Small intestine (tissue), 7 donors: ENCODE measurements at regions not wholly inside any gene's neighbourhood (a gene's known extent, or its start where the extent isn't known, plus 50 kb on each side); places are given as distances from the start of the nearest gene placed in this dataset.
A peak's percentile ranks its signal among the peaks of the same experiment; 100 is the strongest.
"Not testable (repeated sequence)": the region's sequence is repeated elsewhere in the genome, so short reads cannot be mapped to it uniquely, and the experiment has no call there.

ENCODE experiments used
- DNase-seq, 2 donors: peaks; one replicate each; pipeline versions ENCODE4 v3.0.0 to v3.0.0-alpha.2; 2013
- FAIRE-seq: peaks from 2 replicates; lab custom pipeline; 2012; peaks lifted over from hg19 to GRCh38; lab: Jason Lieb, UNC
- H3K27ac ChIP-seq, 3 donors: one replicate each; pipeline ENCODE4 v1.5.1; 2013; ENCODE audit warnings: low read length in 2 of 3, mild to moderate bottlenecking in 2 of 3, control low read depth in 1 of 3, inconsistent platforms in 1 of 3, low read depth in 1 of 3, moderate library complexity in 1 of 3
- H3K27me3 ChIP-seq, 3 donors: one replicate each; pipeline ENCODE4 v1.6.1; 2013; ENCODE audit warnings: low read length in 3 of 3, inconsistent platforms in 1 of 3; ENCODE audit not compliant: control insufficient read depth in 3 of 3, insufficient read depth in 3 of 3
- H3K36me3 ChIP-seq, 3 donors: one replicate each; pipeline ENCODE4 v1.6.1; 2013; ENCODE audit warnings: low read length in 3 of 3, inconsistent platforms in 1 of 3, low read depth in 1 of 3, mild to moderate bottlenecking in 1 of 3, moderate library complexity in 1 of 3; ENCODE audit not compliant: control insufficient read depth in 3 of 3, insufficient read depth in 2 of 3
- H3K4me1 ChIP-seq, 3 donors: one replicate each; pipeline ENCODE4 v1.6.1; 2013; ENCODE audit warnings: low read length in 2 of 3, inconsistent platforms in 1 of 3, low read depth in 1 of 3, mild to moderate bottlenecking in 1 of 3, moderate library complexity in 1 of 3; ENCODE audit not compliant: control insufficient read depth in 3 of 3, insufficient read depth in 2 of 3
- H3K4me3 ChIP-seq, 3 donors: one replicate each; pipeline ENCODE4 v1.5.1; 2013; ENCODE audit warnings: low read length in 3 of 3, control low read depth in 1 of 3, inconsistent platforms in 1 of 3, low read depth in 1 of 3, mild to moderate bottlenecking in 1 of 3, moderate library complexity in 1 of 3
- H3K9me3 ChIP-seq, 2 donors: one replicate each; pipeline ENCODE4 v1.6.1; 2013; ENCODE audit warnings: low read depth in 1 of 2, low read length in 1 of 2; ENCODE audit not compliant: control insufficient read depth in 2 of 2, insufficient read depth in 1 of 2
- WGBS, 3 donors: extraction: QIAGEN DNeasy Blood & Tissue Kit; methylation state at CpG; one replicate each; pipeline ENCODE4 v1.1.7; 2013; 5-methylcytosine and 5-hydroxymethylcytosine counted together
- donor health status: healthy with polysubstance abuse.
- donor health status: control.
- donor health status: control.
- donor health status: Bipolar disorder and iron deficiency.
- donor health status: healthy.

GRCh38 chrX:35374116-35374515 lies 424.0 kb upstream of the MAGEB16 start:
- Histone ChIP-seq H3K9me3 (no peaks in the 10 kb centered on the region), H3K27ac (no peak overlapping the region), H3K36me3 (no peaks in the 10 kb centered on the region), H3K27me3 (no peaks in the 10 kb centered on the region), H3K4me3 (no peak overlapping the region), H3K4me1 (no peaks in the 10 kb centered on the region)
- WGBS, 3 donors: 23 to 69% (median 55%) methylated on average over 1 of the region's 1 CpG
- DNase-seq (no peak), FAIRE-seq (no peak)

GRCh38 chrX:35380808-35381700 lies 417.1 kb upstream of the MAGEB16 start:
- H3K4me1 ChIP-seq: no peaks in the 10 kb centered on the region
- H3K27me3 ChIP-seq: no peaks in the 10 kb centered on the region
- DNase-seq (peak; percentile 11 to 14), FAIRE-seq (no peak)
- no peak overlapping the region for H3K27ac ChIP-seq
- no peaks in the 10 kb centered on the region for H3K36me3 ChIP-seq
- H3K9me3 ChIP-seq: no peaks in the 10 kb centered on the region
- 68 to 84% (median 79%) methylated on average over 6 of the region's 6 CpGs for WGBS, 3 donors
- H3K4me3 ChIP-seq: no peak overlapping the region

DNA sequence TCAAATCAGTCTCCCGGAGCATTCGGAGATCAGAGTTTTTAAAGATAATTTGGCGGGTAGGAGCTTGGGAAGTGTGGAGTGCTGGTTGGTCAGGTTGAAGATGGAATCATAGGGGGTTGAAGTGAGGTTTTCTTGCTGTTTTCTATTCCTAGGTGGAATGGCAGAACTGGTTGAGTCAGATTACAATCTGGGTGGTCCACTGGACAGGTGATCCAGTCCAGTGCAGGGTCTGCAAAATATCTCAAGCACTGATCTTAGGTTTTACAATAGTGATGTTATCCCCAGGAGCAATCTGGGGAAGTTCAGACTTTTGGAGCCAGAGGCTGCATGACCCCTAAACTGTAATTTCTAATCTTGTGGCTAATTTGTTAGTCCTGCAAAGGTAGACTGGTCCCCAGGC lies 416.4 kb upstream of the MAGEB16 start:
- not testable (repeated sequence) for FAIRE-seq, H3K4me1 ChIP-seq
- 85 to 96% (median 88%) methylated on average over 3 of the region's 3 CpGs for WGBS, 3 donors

GRCh38 chrX:35382966-35383365 lies 415.2 kb upstream of the MAGEB16 start:
- Histone ChIP-seq H3K4me1 (no peaks in the 10 kb centered on the region), H3K4me3 (no peak overlapping the region), H3K9me3 (no peaks in the 10 kb centered on the region), H3K27me3 (no peaks in the 10 kb centered on the region), H3K27ac (no peak overlapping the region), H3K36me3 (no peaks in the 10 kb centered on the region)
- 68 to 72% (median 71%) methylated on average over 3 to 4 of the region's 4 CpGs for WGBS, 3 donors
- DNase-seq: no peak
- FAIRE-seq: no peak

More for the DNA sequence above, 416.4 kb upstream of the MAGEB16 start:
- not testable (repeated sequence) for H3K27ac ChIP-seq, DNase-seq, H3K9me3 ChIP-seq, H3K36me3 ChIP-seq, H3K4me3 ChIP-seq, H3K27me3 ChIP-seq

GRCh38 chrX:35392232-35392631 lies 405.9 kb upstream of the MAGEB16 start:
- no peak for FAIRE-seq
- WGBS, 3 donors: 53 to 82% (median 81%) methylated on average over 2 of the region's 2 CpGs

GRCh38 chrX:35406386-35406785 lies 391.8 kb upstream of the MAGEB16 start:
- Histone ChIP-seq H3K36me3 (no peaks in the 10 kb centered on the region), H3K27me3 (no peaks in the 10 kb centered on the region), H3K27ac (no peak overlapping the region), H3K9me3 (no peaks in the 10 kb centered on the region), H3K4me1 (no peaks in the 10 kb centered on the region), H3K4me3 (no peak overlapping the region)
- no peak for DNase-seq
- WGBS, 3 donors: 93 to 100% (median 93%) methylated on average over 2 of the region's 2 CpGs
- FAIRE-seq: no peak

More at GRCh38 chrX:35392232-35392631, 405.9 kb upstream of the MAGEB16 start:
- Histone ChIP-seq H3K27me3 (no peaks in the 10 kb centered on the region), H3K4me3 (no peak overlapping the region), H3K4me1 (no peaks in the 10 kb centered on the region), H3K27ac (no peak overlapping the region), H3K36me3 (no peaks in the 10 kb centered on the region), H3K9me3 (no peaks in the 10 kb centered on the region)
- no peak for DNase-seq

DNA sequence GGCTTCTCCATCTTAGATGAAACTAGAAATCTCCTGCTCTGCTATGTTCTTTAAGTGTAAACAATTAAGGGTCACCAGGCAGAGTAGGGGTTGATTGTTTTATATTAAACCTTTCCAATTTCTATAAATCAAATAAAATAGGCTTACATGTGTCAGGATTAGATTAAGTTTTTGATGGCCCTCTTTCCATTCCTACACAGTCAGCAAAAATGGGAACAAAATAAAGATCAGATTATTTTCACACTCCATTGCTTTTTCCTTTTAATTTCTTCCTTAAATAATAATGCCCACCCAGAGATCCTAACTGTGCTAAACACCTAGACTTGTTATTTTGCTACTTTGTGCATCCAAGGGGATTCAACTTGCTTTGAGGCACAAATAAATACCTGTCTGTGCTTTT lies 381.4 kb upstream of the MAGEB16 start:
- H3K9me3 ChIP-seq: no peaks in the 10 kb centered on the region
- H3K27ac ChIP-seq: no peak overlapping the region
- H3K27me3 ChIP-seq: no peaks in the 10 kb centered on the region
- DNase-seq (no peak), FAIRE-seq (no peak)
- no peaks in the 10 kb centered on the region for H3K4me1 ChIP-seq
- no peak overlapping the region for H3K4me3 ChIP-seq
- no peaks in the 10 kb centered on the region for H3K36me3 ChIP-seq

GRCh38 chrX:35432056-35432455 lies 366.1 kb upstream of the MAGEB16 start:
- WGBS, 3 donors: 51 to 64% (median 56%) methylated on average over 2 of the region's 2 CpGs
- Histone ChIP-seq H3K4me1 (no peaks in the 10 kb centered on the region), H3K27ac (no peak overlapping the region), H3K9me3 (no peaks in the 10 kb centered on the region), H3K4me3 (no peak overlapping the region), H3K36me3 (no peaks in the 10 kb centered on the region), H3K27me3 (no peaks in the 10 kb centered on the region)
- no peak for DNase-seq
- FAIRE-seq: no peak
